ENCODE measurements at regions not wholly inside any gene's neighbourhood (a gene's known extent, or its start where the extent isn't known, plus 50 kb on each side); places are given as distances from the start of the nearest gene placed in this dataset.

- DNase-seq: no peak
These were observed 283.0 kb upstream of the ITGA1 start for GRCh38 chr5:52504584-52505240.

DNA sequence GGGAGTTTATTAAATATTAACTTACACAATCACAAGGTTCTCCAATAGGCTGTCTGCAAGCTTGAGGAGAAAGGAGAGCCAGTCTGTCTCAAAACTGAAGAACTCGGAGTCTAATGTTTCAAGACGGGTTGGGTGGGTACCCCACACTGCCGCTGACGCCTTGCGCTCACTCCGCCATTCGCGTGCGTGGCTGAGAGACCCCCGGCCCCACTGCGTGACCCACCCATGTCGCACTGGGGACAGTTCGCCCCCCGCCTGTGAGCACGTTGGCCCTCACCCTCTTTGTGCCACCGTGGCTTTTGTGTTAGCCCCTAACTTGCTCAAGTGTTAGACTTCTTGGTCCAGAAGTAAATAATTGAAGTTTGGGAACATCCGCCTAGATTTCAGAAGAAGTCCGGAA is 270.0 kb upstream of the ITGA1 start:
- DNase-seq: no peak

- DNase-seq: no peak
These were observed 267.5 kb upstream of the ITGA1 start for GRCh38 chr5:52520171-52520570.

DNA sequence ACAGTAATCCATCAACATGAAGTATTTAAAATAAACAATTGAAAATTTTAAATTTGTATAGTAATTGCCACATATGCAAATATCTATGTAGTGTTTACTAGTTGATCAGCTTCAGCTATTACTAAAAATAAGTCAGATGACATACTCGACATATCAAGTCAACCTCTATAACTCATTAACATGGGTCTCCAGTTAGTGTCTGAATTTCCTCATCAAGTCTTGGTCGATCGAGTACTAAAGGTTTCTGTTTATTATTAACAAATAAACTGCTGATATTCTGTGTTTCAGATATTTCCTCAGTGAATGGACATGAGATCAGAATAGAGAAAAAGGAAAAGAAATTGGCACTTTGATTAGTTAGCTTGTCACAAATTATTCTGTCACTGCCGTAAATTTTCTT is 266.5 kb upstream of the ITGA1 start:
- DNase-seq: no peak

DNA sequence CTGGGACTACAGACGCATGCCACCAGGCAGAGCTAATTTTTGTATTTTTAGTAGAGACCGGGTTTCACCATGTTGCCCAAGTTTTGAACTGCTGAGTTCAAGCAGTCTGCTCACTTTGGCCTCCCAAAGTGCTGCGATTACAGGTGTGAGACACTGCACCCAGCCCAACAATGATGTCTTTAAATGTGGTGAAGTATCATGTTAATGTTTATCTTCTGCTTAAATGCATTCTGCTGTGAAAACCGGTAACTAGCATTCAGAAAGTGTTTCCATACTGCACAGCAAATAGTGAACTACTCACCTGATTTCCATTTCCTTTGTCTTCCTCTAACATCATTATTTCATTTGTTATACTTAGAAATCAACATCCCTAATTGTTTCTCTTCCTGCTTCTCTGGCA is 264.0 kb upstream of the ITGA1 start:
- DNase-seq: no peak

GRCh38 chr5:52531105-52531504 is 256.6 kb upstream of the ITGA1 start:
- DNase-seq: no peak

DNA sequence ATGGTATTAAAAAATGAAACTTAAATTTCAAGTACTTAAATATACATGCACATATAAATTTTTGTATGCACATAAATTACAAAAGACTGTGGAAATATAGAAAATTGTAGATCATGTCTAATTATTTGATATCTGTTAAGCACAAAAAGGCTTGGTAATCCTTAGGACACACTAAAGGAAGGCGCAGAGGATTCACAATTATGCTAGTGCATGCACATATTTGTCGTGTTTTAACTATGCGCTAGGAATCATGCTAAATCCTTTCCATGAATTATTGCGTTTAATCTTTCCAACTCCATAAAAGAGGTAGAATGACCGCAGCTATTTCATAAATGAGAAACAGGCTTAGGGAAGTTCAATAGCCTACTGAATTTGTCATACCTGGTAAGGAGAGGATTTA is 244.1 kb upstream of the ITGA1 start:
- DNase-seq: no peak

- DNase-seq: no peak
These were observed 243.0 kb upstream of the ITGA1 start for GRCh38 chr5:52544738-52545137.

DNA sequence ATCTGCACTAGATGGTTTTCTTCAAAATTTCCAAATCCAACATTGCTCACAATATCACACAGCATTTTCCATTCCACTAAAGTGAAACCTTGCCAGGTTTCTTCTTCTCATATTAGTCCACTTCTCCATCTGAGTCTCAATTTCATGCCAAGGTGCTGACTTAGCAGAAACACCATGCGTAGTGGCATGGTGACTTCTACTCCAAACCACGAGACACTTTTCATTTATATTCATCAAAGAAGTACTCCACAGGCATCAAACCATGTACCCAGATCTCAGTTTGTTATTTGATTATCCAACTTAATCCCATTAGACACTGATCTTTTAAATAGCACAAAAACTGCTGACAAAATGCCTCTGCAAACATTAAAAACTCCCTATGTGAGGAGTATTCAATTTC is 233.4 kb upstream of the ITGA1 start:
- DNase-seq: no peak

- DNase-seq: no peak
These were observed 227.3 kb upstream of the ITGA1 start for GRCh38 chr5:52560366-52560765.

DNA sequence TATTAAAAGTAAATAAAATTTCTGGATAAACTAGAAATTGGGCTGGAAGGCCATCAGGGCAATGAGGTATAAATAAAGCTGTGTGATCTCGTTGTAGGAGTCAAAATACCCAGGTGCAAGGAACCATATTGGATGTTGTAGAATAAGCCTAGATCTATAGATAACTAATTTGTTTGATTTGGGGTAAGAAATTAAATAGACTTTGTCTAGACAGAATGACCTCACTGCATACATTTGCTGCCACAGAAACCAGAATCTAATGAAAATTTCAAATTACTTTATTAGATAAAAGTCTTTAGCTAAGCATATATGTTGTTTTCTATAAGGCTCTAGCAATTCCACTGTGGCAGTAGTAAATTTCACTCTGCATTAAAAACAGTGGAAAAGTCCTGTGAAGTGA is 225.2 kb upstream of the ITGA1 start:
- no peak for DNase-seq

DNA sequence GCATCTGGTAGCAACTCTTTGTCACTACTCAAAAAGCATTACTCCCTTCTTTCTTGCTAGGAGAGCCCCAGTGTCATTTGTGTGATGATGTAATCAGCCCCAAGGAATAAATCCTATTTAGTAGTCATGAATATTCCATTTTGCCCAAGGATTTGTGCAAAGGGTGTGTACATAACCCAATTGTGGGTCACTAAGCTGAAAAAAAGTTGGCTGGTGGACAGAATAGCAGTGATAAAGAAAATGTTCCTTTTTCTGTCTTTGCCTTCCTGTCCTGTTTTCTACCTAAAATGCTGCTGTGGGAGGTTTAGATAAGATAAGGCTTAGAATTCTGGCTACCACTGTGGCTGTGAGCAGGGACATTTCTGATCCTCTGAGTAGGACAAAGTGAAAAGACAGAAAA is 223.1 kb upstream of the ITGA1 start:
- DNase-seq: no peak

DNA sequence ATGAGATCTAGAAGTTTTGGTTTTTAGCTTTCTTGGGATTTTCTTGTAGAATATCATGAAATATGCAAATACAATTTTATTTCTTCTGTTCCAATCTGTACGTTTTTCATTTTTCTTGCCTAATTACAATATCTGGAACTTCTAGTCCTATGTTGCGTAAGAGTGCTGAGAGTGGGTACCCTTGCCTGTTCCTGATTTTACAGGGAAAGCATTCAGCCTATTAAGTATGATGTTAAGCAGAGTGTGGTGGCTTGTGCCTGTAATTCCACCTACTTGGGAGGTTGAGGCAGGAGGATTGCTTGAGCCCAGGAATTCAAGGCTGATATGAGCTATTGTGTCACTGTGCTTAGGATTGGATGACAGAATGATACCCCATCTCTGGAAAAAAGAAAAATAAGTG is 210.2 kb upstream of the ITGA1 start:
- no peak for DNase-seq

GRCh38 chr5:52579391-52579790 is 208.3 kb upstream of the ITGA1 start:
- DNase-seq: no peak

DNA sequence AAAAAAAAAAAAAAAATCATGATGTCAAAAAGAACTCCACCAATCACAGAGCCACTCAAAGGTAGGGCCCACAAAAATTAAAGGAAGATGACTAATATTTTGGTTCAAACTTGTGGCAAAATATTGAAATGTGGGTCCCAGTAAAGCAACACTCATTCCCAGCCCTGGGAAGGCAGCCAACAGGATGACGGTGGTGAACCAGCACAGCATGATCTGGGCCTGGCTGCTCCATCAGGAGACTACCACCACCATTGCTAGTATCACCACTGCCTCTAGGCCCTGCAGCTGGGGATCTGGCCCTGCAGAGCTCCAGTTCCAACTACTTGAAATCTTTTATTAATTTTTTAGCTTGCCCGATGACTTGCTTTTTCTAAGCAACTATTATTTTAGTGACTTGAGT is 206.8 kb upstream of the ITGA1 start:
- DNase-seq: no peak

DNA sequence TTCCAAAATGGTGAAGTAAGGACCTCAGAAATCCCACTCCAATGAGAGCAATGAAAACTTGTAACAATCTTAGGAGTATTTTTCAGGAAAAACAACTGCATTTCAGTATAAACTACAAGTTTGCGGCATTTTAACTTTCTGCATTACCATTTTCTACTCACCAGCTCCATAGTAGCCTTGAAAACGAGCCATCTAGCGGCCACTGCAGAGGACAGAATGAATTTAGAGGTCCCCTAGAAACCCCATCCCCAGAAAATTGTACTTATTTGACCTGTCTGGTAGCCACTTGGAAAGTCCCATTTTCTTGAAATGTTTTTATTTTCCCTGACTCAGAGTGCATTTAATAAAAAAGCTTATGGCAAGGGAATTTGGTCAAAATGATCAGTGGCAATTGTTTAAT is 205.4 kb upstream of the ITGA1 start:
- DNase-seq: no peak

- DNase-seq: no peak
These were observed 200.6 kb upstream of the ITGA1 start for GRCh38 chr5:52587131-52587530.

DNA sequence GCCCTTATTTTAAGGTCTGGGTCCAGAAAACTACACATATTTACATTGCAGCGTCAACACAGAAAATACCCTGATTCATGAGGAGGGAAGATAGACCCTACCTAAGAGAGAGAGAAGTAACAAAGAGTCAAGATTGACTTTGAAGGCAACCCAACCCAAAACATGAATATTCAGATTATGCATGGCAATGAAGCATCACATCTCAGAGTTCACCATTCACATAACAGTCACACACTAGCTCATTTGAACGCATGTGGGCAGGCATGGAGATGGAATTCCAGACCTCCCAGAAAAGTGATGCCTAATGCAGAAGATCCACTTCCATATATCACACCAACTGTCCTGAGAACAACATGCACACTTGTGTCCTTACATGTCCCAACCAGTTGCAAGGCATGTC is 190.1 kb upstream of the ITGA1 start:
- DNase-seq: no peak

DNA sequence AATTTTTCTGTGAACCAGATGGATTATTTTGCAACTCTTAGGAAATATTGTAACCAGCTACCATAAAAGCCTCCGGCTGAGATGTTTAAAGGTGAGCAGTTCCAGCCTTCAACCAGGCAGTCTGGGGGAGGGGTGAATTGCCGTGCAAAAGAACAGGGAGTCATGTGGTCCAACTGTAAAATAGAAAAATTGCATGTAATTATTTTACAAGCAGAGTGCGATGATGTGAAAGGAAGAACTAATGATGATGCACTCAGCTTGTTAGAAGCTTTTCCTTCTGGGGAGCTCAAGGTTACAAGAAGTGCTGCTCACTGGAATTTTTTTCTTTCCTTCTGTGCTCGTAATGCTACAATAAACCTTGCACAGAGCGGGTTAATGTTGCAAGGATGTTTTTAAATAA is 188.7 kb upstream of the ITGA1 start:
- no peak for DNase-seq

DNA sequence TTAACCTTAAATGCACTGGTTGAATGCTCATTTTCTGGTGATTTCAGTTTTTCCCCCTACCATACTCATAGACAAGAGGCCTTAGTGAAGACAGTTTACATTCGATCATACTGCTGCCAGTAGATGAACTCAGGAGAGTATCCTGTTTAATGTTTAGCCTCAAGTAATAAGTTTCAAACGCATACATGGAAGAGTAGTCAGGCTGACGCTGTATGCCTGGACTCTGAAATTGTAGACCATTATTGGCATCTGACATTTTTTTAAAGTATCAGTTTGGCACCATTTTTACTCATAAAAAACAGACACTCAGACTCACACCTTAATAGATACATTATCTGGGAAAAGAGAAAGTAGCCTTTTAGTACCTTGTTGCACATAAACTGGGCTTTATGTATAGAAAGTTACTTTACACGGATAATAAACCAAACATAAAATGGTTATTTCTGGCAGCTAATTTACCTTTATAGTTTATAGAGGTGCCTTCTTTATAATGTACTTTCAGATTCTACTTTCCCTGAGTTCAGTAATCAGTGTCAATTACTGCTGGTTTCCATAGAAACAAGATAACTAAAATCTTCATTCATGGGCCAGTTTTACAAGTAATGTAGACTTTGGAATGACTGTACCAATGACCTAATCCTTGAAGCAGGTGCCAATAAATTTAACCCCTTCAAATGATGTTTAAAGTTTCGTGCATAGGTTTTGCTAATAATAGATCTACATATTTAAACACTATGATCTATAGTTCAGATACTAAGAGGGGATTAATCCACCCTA is 183.8 kb upstream of the ITGA1 start:
- DNase-seq: no peak

- no peak for DNase-seq
These were observed 182.1 kb upstream of the ITGA1 start for GRCh38 chr5:52605317-52606313.

DNA sequence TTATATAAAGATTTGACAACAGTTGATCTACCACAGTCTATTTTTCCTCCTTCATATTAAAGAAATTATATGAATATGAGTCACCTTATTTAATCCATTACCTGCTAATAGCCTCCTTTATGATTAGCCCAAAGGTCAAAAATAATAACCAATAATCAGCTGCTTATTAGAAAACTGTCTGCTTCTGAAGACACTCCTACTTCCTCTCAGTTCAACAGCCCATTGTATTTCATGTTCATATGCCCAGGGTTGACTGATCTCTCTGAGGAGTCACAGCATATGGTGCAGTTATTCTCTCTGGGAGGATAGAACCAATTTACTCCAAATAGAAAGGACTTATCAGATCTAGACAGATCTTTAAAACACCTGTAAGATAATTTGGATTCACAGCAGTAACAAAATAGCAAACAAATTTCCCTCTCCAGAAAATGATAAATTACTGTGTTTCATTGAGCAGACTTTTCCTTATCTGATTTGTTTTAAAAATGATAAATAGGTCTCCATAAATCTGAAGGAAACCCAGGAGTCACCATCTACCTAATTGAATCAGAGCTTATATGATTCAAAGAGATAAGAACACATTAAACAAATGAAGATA is 180.4 kb upstream of the ITGA1 start:
- DNase-seq: no peak

DNA sequence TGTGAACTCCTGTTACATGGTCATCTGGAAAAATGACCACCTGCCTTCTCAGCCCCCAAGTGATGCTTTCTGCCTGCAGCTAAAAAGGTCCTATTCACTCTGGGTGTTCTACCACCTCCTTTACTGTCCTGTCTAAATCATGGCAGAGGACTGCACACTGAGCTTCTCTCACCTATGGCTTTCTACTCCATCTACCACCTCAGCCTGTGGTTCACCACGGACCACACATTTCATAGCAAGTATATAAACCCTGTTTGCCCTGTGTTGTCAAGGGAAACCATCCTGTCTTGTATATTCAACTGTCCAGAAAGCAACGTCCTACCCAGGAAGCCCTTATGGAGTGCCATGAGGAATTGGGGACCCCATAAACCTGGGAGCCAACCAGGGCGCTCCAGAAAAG is 167.4 kb upstream of the ITGA1 start:
- no peak for DNase-seq

All from CD4-positive, alpha-beta T cell treated with Interleukin-15 for 1 hour (primary cell).